CD4-positive, alpha-beta T cell treated with Interleukin-6 at 100 ng/mL for 8 hours (primary cell): ENCODE measurements at regions not wholly inside any gene's neighbourhood (a gene's known extent, or its start where the extent isn't known, plus 50 kb on each side); places are given as distances from the start of the nearest gene placed in this dataset.
"Not testable (repeated sequence)": the region's sequence is repeated elsewhere in the genome, so short reads cannot be mapped to it uniquely, and the experiment has no call there.

Source experiments
- DNase-seq: peaks from one replicate; pipeline ENCODE4 v3.0.0-alpha.2; 2020; ENCODE audit warnings: mixed read lengths, low spot score

DNA sequence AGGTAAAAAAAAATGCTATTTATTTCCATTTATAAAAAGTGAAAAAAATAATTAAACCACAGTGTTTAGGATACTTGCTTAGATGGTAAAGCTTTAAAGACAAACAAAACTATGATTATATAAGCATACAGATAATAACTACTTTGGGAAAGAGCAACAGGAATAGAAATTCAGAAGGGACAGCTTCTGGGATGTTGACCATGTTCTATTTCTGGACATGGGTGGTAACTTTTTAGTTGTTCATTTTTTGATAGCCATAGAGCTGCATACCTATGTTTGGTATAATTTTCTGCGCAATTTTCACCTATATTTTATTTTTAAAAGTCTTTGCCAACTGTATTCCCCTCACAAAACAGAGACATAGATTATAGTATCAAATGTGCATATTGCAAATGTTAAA, 572.0 kb upstream of the NR2F2 start:
- no peak for DNase-seq

DNA sequence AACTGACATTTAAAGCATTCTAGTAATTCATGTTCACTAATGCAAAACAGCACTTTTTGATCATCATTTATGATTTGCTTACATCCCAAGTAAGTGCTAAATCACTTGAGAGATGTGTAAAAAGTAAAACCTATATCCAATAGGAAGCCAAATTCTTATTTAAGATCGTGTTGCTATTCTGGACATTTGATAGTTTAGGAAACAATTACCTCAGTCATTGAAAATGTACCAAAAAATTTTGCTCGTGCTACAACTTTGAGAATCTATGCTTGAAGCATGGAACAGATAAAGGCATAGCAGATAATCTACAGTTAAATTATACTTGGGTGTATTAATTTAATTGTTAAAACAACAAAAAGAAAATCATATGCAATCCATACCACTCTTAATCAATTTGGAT, 571.6 kb upstream of the NR2F2 start:
- DNase-seq = no peak

DNA sequence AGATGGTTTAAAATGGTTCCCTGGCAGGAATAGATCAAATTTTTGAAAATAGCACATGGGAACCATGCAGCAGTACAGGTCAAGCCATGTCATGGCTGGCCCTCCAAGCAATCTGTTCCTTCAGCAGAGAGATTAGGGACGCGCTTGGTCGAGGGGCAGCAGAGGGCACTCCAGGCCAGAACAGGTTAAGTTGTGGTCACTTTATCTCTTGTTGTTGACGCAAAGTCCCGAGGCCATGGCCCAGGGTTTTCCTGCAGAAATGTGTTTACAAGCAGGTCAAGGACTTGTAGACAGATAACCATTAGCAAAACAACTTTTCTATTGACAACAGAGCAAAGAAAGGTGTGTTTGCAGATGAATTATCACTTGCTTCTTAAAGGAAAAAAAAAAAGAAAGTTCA, 570.0 kb upstream of the NR2F2 start:
- no peak for DNase-seq

DNA sequence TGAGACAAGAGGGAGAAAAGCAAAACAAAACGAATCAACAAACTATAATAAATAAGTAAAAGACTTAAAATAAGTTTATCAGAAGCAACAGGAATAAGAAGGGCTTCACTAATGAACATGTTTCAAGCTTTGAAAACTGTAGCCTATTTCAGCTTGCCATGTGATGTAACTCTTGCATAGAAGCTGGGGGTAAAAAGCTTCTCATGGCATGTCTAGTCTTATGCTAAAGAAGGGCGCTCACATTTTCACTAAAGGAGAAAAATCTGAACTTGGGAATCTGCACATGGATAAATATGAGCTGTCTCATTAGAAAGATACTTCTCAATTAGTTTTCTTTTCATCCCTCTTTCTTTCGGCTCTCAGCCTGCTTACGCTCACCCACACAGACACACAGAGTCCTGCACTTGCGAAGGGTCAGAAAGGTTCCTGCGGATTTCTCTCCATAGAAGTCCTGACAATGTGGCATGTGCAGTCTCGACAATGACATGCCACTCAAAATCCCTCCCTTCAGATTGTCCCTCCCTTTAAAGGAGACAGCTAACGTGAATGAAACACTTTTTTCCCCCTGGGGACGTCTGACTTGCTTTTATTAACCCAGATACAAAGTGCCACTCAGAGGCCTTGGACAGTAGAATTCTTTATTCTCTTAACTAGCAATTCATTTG, 568.9 kb upstream of the NR2F2 start:
- no peak for DNase-seq

DNA sequence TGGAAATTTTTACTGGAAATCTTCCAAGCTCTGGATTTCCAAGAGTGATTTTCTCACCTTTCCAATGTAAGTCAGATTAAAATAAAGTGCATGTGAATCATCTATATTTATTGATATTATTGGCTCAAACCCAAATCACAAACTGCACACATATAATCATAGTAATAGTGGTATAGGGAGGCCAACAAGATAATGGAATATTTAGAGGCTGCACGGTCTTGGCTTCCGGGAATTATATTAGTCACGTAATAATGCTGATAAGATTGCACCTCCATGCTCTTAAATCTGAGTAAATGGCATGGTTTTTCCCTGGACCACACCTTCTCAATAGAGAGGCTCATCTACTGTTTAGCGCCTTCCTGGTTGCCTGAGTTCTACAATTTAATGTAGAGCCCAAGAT, 567.1 kb upstream of the NR2F2 start:
- no peak for DNase-seq

DNA sequence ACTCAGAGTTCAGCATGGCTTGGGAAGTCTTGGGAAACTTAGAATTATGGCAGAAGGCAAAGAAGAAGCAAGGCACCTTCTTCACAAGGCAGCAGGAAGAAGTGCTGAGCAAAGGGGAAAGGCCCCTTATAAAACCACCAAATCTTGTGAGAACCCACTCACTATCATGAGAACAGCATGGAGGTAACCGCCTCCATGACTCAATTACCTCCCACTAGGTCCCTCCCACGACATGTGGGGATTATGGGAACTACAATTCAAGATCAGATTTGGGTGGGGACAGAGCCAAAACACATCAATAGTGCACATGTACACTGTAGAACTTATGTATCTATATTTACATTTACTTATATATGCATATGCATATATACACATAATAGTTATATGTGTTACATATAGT, 565.3 kb upstream of the NR2F2 start:
- DNase-seq = no peak

DNA sequence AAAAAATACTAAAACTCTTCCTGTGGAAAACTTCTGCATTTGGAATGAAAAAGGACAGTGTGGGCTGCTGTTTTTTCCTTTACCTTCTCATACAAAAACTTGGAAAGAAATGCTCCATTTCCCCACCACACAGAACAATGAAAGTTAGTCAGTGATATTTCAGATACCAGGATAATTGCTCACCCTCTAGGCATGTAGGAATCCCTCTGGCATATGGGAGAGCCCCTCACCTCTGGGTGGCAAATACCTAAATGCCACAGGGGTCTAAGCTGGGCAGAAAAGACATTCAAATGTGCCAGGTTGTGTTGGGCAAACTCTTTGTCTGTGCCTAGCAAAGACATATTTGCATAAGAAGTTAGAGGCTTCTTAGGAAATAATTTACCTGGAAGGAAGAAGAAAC, 560.3 kb upstream of the NR2F2 start:
- DNase-seq = no peak

DNA sequence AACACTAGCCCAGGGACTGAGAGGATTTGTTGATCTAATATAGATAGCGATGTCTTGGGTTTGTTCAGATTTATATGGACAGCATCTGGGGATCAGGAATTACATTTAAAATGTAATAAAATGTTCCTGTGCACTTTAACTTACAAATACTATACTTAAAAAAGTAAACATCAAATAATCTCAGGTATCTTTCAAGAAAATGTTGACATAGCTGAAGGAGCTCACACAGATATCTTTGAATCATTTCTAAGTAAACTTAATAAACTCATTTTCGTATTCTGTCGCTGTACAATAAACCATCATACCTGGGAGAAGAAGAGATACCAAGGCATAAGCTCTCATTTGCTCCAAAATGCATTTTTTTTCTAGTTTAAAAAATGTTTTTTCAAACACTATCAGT, 557.5 kb upstream of the NR2F2 start:
- DNase-seq = no peak

DNA sequence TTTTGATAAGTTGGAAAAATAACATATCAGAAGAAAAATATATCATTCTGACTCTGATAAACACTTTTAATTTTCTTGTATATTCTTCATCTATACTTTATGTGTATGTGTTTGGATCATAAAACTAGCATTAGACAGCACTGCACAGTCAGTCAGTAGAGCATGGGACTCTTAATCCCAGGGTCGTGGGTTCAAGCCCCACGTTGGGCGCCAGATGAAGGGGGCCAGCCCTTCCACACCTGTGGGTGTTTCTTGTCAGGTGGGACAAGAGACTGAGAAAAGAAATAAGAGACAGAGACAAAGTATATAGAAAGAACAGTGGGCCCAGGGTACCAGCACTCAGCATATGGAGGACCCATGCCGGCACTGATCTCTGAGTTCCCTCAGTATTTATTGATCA, 546.0 kb upstream of the NR2F2 start:
- no peak for DNase-seq

DNA sequence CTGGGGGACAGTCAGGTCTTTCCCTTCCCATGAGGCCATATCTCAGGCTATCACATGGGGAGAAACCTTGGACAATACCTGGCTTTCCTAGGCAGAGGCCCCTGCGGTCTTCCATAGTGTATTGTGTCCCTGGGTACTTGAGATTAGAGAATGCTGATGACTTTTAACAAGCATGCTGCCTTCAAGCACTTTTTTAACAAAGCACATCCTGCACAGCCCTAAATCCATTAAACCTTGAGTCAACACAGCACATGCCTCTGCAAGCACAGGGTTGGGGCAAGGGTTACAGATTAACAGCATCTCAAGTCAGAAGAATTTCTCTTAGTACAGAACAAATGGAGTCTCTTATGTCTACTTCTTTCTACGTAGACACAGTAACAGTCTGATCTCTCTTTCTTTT, 545.2 kb upstream of the NR2F2 start:
- not testable (repeated sequence) for DNase-seq

DNA sequence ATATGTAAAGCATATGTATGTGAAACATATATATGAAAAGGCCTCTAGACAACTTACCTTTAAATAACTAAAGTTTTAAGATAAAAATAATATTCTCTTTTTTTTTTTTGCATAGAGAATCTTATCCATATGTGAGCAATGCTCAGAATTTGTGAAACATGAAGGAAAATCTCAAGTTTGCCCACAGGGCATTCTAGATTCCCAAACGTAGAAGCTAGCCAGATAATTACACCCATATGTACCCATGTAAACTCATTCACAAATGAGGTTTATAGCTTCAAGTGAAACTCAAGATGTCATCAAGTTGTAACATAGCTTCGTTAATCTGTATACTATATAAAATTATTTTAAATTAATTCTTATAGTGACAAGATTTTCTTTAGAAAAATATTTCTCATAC, 537.3 kb upstream of the NR2F2 start:
- no peak for DNase-seq

DNA sequence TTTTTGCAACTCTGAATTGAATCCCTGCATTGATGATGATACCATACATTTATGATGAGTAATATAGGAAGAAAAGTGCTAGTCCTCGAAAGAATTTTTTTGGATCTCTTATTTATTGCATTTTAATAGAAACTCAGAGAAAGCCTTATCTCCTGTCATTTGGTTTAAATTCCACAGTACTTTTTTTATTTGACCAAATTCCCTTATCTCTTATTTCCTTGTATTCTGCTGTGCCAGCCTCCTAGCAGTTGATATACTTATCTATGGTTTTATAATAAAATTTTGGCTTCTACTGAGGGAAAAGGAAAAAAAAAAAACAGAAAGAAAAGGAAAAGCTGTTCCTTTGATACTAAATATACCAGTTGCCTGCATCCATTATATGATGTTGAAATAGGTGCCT, 535.1 kb upstream of the NR2F2 start:
- no peak for DNase-seq

DNA sequence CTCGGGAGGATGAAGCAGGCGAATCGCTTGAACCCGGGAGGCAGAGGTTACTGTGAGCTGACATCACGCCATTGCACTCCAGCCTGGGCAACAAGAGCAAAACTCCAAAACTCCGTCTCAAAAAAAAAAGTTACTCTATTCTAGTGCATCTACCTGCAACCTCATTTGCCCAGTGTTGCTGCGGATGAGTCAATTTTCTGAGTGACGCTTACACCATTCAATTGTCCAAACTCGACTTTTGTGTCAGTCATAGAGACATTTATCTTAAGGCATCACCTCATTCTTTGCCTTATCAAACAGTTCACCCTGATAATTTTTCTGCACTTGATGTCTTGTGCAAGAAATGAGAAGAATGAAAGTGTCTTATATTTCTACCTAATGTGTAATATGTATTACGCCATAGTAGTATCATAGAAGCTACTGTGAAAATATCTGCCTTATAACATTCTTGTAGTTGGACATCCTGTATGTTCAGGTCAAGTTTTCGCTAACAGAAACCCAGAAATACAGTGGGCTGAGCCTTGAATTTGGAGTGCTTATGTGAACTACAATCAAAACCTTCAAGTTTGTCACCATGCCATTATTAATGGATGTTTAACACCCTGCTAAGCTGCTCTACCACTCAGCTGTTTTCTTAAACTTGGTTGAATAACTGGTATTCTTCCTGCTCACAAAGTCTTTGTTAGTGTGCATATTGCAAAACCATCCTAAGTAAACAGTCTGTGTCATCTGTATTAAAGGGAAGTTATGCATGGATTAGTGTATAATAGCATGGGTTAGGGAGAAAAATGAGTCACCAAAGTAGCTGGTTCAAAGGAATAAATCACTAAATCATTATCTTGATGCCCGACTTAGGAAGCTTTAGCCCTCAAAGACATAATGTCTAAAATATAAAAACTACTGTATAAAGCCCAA, 531.0 kb upstream of the NR2F2 start:
- DNase-seq = no peak

DNA sequence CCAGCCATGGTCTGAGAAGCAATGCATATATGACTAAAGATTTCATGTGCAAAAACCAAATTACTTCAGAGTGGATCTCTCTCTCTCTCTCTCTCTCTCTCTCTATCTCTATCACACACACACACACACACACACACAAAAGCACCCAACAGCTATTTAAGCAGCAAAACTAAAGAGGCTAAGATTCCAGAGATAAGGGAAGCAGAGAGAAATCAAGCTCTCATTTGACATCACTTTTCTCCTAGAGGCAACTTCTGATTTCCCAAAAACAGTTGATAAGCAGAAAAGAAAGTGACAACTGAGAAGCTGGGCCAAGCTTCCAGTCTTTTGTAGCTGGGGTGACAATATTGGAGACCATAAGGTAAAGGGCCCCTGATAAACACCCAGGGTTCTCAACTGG, 526.0 kb upstream of the NR2F2 start:
- no peak for DNase-seq

DNA sequence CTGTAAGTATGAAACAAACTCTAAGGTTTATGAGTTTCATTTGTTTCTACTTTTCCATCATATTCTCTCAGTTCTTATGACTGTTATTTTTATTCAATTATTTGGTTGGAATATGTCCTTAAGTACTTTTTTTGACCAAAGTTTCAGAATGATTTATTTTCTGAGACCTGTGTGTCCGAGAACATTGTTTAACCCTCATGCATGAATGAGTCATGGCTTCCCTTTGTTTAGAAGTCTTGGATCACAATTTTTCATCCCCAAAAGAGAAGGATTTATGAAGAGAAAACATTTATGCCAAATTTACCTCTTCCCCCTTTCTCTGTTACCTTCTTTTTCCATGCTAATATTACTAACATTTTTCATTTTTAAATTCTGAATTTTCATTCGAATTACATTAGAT, 518.0 kb upstream of the NR2F2 start:
- DNase-seq = no peak

DNA sequence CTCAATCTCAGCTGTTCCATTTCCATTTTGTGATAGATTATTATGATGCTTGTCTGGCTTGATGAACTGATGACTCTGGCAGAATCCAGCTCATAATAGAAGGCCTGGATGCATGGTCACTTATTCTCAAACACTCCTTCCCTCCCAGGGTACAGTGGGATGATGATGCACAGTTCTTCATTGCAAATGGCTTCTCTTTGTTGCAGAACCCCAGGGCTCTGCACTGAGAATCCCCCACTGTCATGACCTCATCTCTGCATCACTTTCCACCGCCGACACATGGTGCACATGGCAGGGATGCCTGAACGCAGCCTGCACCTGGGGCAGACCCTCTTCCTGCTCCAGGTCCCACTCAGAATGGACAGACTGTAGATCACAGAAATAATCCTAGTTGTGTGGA, 515.6 kb upstream of the NR2F2 start:
- DNase-seq = no peak

DNA sequence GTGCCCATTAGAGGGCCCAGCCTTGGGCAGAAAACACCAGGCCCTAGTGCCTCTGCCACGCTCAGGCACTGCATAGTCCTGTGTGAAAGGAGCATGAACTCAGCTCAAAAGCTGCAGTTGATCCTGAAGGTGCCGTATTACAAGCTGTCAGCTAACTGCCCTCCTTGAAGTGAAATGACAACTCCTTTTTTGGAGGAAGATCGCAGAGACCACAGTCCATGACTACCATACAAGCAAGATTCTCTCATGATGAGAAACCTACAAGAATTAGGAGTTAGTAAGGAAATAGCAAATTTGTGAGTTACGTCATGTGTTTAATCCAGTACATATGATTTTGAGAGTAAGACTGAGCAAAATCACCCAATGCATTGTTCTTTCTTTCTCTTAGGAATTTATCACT, 513.9 kb upstream of the NR2F2 start:
- no peak for DNase-seq

DNA sequence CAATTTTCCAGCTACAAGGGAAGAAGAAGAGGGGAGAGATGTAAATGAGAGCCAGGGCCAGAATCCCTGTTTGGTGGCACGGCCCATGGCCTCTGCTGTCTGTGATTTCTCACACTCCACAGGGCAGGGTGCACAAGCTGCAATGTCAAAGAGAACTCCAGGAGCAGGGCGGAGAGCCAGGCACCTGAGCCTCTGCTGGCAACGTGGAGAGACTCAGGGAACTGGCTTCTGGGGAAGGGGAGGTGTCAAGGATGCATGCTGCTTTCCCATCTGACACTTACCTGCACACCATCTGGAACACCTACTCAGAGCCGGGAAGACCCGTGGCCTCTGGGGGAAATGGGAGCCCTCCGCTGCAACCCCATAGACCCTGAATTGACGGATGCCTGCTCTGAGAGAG, 507.5 kb upstream of the NR2F2 start:
- no peak for DNase-seq

DNA sequence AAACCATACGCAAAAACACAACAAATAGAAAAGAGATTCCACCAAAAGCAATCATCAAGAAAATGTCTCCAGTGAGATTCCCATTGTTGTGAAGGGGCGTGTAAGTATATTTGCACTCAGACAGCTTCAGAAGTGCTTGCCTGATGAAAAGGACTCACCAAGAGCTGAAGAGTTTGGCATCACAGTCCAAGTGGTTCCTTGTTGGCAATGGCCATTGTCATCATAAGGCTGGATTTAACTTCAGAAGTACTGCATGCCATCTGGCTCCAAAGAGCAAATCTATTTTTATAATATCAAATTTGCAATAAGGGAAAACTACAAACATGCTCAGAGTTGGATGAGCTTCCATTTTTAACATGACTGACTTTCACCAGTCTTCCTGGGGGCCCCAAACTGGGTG, 505.3 kb upstream of the NR2F2 start:
- DNase-seq = no peak

DNA sequence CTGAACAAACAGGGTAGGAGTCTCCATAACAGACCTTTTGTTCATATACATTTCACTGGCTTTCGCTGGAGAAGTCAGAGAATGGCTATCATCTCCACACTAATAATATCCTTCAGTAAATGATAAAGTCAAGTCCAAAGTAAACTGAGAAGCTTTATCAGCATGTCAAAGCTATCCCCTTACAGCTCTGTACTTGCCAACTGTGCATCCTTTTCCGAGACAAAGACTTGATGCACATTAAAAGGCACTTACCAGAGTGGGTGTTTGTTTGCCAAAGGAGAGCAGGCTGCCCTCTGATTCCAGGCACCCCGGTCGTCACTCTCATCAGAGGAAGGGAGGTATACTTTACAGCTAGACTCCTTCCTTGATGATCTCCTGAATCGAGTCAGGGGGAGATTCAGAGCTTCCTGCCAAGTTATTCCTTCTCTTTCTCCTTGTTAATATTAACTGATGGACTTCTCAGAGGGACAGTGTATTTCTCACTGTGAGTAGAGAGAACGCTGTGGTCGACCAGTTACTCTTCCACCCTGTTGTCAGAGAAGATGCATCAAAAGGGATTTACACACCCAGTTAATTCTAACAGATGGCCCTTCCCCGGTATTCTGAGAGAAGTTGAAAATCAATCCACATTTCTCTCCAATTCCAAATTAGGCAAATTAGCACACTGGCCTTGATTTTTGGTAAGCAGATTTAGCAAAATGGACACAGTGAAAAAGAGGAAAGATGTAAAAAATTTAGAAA, 504.7 kb upstream of the NR2F2 start:
- DNase-seq = no peak

DNA sequence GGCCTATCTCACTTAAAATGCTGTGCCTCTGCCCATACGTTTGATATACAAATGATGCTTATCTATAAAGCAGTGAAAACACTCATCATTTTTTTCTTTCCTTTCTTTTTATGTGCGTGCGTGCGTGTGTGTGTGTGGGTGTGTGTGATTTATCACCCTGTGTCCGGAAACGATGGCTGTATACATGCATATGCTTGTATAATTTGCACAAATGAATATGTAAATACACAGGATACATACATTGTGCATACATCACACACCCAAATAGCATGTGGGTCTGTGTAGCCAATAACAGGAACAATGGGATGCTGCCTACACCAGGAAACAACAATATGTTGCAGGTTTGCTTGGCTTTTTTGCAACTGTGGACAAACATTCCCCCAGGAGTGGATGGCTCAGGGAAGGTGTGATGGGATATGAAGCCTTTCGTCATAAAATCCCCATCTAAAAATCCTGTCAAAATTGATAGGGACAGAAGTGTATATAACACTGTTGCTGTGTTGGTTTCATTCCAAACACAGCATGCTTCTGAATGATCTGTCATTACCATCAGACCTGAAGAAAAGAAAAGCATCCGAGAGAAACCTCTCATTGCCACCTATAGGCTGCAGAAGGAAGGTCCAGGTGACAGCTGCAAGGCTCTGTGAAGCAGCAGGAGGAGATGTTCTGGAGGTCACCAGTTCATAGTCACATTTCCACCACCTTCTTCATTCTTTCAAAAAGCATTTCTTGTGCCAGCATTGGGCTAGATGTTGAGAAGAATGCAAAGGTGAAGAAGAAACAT, 503.9 kb upstream of the NR2F2 start:
- DNase-seq = no peak

DNA sequence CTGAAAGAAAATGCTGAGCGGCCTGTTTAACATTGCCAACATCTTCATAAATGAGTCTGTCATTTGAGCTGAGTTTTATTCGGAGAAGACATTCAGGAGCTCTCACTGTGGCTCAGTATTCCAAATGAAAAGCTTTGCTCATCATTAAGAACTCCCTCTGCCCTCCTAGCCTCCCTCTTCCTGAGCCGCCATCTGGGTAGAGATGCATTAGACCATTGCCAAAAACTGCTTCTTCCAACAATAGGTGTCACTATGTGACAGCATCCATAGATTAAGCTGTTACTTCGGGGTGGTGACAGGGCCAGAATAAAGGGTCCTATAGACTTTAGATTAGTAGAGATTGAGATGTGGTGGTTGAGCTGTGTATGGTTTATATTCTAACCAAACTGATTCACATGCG, 501.4 kb upstream of the NR2F2 start:
- no peak for DNase-seq
